Esophagus squamous epithelium (tissue), 5 donors: ENCODE measurements at regions not wholly inside any gene's neighbourhood (a gene's known extent, or its start where the extent isn't known, plus 50 kb on each side); places are given as distances from the start of the nearest gene placed in this dataset.

Experiments
- DNase-seq: peaks from one replicate; lab custom pipeline; 2025; lab: John Stamatoyannopoulos, UW
- H3K27ac ChIP-seq, 4 donors: fragments of 200-600 bp; sonication (generic); one replicate each; pipeline ENCODE4 v1.5.1; 2016 to 2019; ENCODE audit warnings: mild to moderate bottlenecking in 1 of 4
- H3K27me3 ChIP-seq, 4 donors: fragments of 200-600 bp; sonication (generic); 1 replicate in 3 of 4; 2 replicates in 1 of 4; pipeline versions ENCODE4 v1.5.1 to v1.6.0; 2017 to 2021; ENCODE audit warnings: antibody characterized with exemption in 1 of 4
- H3K36me3 ChIP-seq, 3 donors: fragments of 200-600 bp; sonication (generic); one replicate each; pipeline ENCODE4 v1.5.1; 2016 to 2019
- H3K4me1 ChIP-seq, 3 donors: fragments of 200-600 bp; sonication (generic); one replicate each; pipeline ENCODE4 v1.5.1; 2017 to 2019
- H3K4me3 ChIP-seq, 4 donors: fragments of 200-600 bp; sonication (generic); 1 replicate in 3 of 4; 2 replicates in 1 of 4; pipeline ENCODE4 v1.5.1; 2016 to 2019; ENCODE audit warnings: mild to moderate bottlenecking in 2 of 4, moderate library complexity in 1 of 4
- H3K9me3 ChIP-seq, 3 donors: fragments of 200-600 bp; sonication (generic); one replicate each; pipeline ENCODE4 v1.5.1; 2016 to 2019
- CTCF ChIP-seq, 6 experiments: fragments of 450-650 bp in 4 of 6; fragments of 200-600 bp in 2 of 6; sonication (generic) in 2 of 6; IDR thresholded peaks; one replicate each; pipeline ENCODE4 v1.5.1; 2016 to 2019; ENCODE audit warnings: antibody characterized with exemption in 6 of 6, mild to moderate bottlenecking in 4 of 6, moderate library complexity in 4 of 6
- POLR2A ChIP-seq, 4 donors: fragments of 450-650 bp; IDR thresholded peaks; one replicate each; pipeline ENCODE4 v1.6.1; 2017; ENCODE audit warnings: antibody characterized with exemption in 4 of 4, mild to moderate bottlenecking in 4 of 4, moderate library complexity in 3 of 4
- WGBS, 2 donors: methylation state at CpG; one replicate each; pipeline ENCODE4 v1.1.5; 2018; 5-methylcytosine and 5-hydroxymethylcytosine counted together
- intact Hi-C: fragments of 100-400 bp; cut with DNase I; formaldehyde crosslinking; loops from one replicate; pipeline ENCODE4 v1.15.0; 2022
- donor health status: DM: yes; HTN: yes; CAD: no.

GRCh38 chr17:62906881-62907280 lies 59.2 kb upstream of the TANC2 start:
- no peaks in the 10 kb centered on the region for H3K36me3 ChIP-seq
- H3K27ac ChIP-seq: no peak overlapping the region
- intact Hi-C loops: no loop called here
- H3K4me3 ChIP-seq: no peak overlapping the region
- TF ChIP-seq POLR2A (IDR thresholded peaks at IDR 0.05): no peak
- no peak for TF ChIP-seq CTCF (IDR thresholded peaks at IDR 0.05)
- peaks cover 0 to 6% (median 0%) of the 10 kb centered on the region in 3 donors for H3K4me1 ChIP-seq
- peaks cover 0 to 9% (median 0%) of the 10 kb centered on the region in 4 donors for H3K27me3 ChIP-seq
- no peaks in the 10 kb centered on the region for H3K9me3 ChIP-seq
- no peak for DNase-seq

- Histone ChIP-seq H3K27ac (no peak overlapping the region), H3K4me3 (no peak overlapping the region), H3K27me3 (peaks cover 0 to 9% (median 0%) of the 10 kb centered on the region in 4 donors), H3K4me1 (no peaks in the 10 kb centered on the region), H3K36me3 (no peaks in the 10 kb centered on the region), H3K9me3 (no peaks in the 10 kb centered on the region)
- DNase-seq: no peak
- TF ChIP-seq CTCF (IDR thresholded peaks at IDR 0.05): no peak
- TF ChIP-seq POLR2A (IDR thresholded peaks at IDR 0.05): no peak
- 70 to 94% methylated on average over 4 of the region's 4 CpGs for WGBS, 2 donors
- intact Hi-C loops: no loop called here
Measured at GRCh38 chr17:62905233-62905632, 60.8 kb upstream of the TANC2 start.

DNA sequence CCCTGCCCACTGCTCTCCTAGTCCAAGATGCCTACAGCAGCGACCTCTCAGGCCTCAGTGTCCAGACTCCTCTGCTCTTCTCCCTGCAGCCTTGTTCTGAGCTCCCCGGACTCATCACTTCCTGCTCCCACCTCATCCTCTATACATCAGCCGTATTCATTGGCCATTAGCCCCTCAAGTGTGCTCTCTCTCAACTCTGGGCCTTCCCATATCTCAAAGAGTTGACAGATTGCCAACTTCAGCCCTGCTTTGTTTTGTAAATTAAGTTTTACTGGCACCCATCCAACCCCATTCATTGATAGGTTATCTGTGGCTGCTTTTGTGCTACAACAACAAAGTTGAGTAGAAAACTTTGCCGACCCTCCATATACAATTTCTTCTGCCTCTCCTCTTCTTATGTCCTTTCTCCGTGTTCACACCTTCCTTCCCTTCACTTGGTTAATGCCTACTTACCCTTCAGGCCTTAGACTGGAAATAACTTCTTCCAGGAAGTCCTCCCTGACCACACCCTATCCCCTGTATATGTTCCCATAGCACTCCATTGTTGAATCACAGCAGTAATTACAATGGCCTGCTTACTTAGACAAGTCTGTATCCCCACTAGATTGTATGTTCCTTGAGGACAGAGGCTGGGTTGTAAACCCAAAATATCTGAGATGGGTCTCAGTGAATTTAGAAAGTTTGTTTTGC lies 63.4 kb upstream of the TANC2 start:
- intact Hi-C loops: no loop called here
- no peaks in the 10 kb centered on the region for H3K9me3 ChIP-seq
- 70 to 76% methylated on average over 5 of the region's 5 CpGs for WGBS, 2 donors
- TF ChIP-seq POLR2A (IDR thresholded peaks at IDR 0.05) (no peak), CTCF (IDR thresholded peaks at IDR 0.05) (no peak)
- no peak overlapping the region for H3K4me3 ChIP-seq
- H3K27me3 ChIP-seq: peaks cover 0 to 5% (median 0%) of the 10 kb centered on the region in 4 donors
- no peak for DNase-seq
- H3K4me1 ChIP-seq: peaks cover 0 to 10% (median 0%) of the 10 kb centered on the region in 3 donors
- H3K27ac ChIP-seq: no peak overlapping the region
- no peaks in the 10 kb centered on the region for H3K36me3 ChIP-seq

- no peak overlapping the region for H3K4me3 ChIP-seq
- intact Hi-C loops: no loop called here
- no peak for DNase-seq
- no peak overlapping the region for H3K27ac ChIP-seq
- H3K9me3 ChIP-seq: no peaks in the 10 kb centered on the region
- no peaks in the 10 kb centered on the region for H3K27me3 ChIP-seq
- TF ChIP-seq CTCF (IDR thresholded peaks at IDR 0.05) (no peak), POLR2A (IDR thresholded peaks at IDR 0.05) (no peak)
- 96% methylated on average over 7 to 8 of the region's 8 CpGs for WGBS, 2 donors
- peaks cover 0 to 11% (median 0%) of the 10 kb centered on the region in 3 donors for H3K4me1 ChIP-seq
- no peaks in the 10 kb centered on the region for H3K36me3 ChIP-seq
Measured at GRCh38 chr17:62901544-62901943, 64.5 kb upstream of the TANC2 start.

DNA sequence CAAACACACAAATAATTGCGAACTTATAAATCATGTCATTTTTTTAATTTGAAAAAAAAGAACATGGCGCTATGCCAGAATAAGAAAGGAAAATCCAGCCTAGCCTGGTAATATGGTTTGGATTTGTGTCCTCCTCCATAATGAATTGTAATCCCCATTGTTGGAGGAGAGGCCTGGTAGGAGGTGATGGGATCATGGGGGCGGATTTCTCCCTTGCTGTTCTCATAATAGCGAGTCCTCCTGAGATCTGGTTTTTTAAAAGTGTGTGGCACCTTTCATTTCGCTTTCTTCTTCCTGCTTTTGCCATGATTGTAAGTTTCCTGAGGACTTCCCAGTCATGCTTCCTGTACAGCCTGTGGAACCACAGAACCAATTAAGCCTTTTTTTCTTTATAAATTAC lies 65.9 kb upstream of the TANC2 start:
- 89 to 95% methylated on average over 5 of the region's 5 CpGs for WGBS, 2 donors
- intact Hi-C loops: no loop called here

More for the DNA sequence above, 65.9 kb upstream of the TANC2 start:
- no peak overlapping the region for H3K27ac ChIP-seq
- H3K4me3 ChIP-seq: no peak overlapping the region
- H3K27me3 ChIP-seq: no peaks in the 10 kb centered on the region
- no peaks in the 10 kb centered on the region for H3K36me3 ChIP-seq
- DNase-seq: no peak
- no peaks in the 10 kb centered on the region for H3K9me3 ChIP-seq
- TF ChIP-seq POLR2A (IDR thresholded peaks at IDR 0.05): no peak
- TF ChIP-seq CTCF (IDR thresholded peaks at IDR 0.05): no peak
- peaks cover 0 to 23% (median 12%) of the 10 kb centered on the region in 3 donors for H3K4me1 ChIP-seq
